ENCODE measurements at regions not wholly inside any gene's neighbourhood (a gene's known extent, or its start where the extent isn't known, plus 50 kb on each side); places are given as distances from the start of the nearest gene placed in this dataset.

DNA sequence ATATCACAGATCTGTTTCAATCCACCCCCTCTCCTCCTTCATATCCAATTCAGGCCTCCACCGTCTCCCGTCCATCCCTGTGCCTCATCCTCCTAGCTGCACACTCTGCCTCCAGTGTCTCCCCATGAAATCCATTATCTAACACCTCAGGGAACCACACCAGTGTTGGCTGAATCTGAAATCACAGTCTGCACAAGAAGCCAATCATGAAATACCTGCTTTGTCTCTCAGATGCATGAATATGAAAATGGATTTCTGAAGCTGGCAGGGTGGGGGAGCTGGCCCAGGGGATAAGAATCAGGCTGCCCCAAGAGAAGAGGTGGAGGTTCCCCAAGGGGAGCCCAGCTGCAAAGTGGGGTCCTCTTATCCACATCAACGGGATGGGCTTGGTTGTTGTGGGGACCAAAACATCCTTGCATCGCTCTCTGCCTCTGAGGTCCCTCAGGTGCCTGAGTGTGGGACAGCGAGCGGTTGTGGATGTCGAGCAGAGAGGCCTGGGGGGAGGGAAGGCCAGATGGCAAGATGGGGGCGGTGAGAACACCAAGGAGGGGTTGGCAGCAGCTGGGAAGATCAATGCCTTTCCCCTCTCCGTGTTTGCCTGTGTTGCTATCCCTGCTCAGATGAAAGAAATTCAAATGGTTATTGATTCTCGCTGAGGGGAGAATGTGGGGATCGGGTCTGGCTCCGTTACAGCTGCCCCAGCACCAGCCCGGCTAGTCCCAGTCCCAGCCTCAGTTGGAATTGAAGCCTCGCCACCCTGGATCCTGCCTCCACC, 237.3 kb upstream of the POU3F1 start:
- Histone ChIP-seq H2AFZ (ENCODE audit: low read depth, low read length, poor library complexity, severe bottlenecking) (no peak overlapping the region), H3K4me2 (ENCODE audit: low read length) (no peak overlapping the region), H3K9me3 (ENCODE audit: control insufficient read depth in 1 of 2, insufficient read depth in 1 of 2, low read depth in 1 of 2, low read length in 2 of 2) (0 out of 4 replicates have a peak, but pooled peaks cover 0 to 3% of the 10 kb centered on the region in 2 experiments), H3K9me2 (ENCODE audit: insufficient read depth) (no peaks in the 10 kb centered on the region; the same call in 1 of the 2 replicates), H3K36me3 (ENCODE audit: control insufficient read depth in 1 of 2, insufficient read depth in 2 of 2, low read length in 2 of 2) (no peaks in the 10 kb centered on the region), H3K4me1 (ENCODE audit: control insufficient read depth in 1 of 2, insufficient read depth in 2 of 2, low read length in 2 of 2) (no peaks in the 10 kb centered on the region), H3K79me2 (ENCODE audit: insufficient read depth, low read length) (no peaks in the 10 kb centered on the region), H3K9ac (ENCODE audit: low read length) (no peak overlapping the region), H4K20me1 (ENCODE audit: insufficient read depth) (no peaks in the 10 kb centered on the region), H3K27me3 (ENCODE audit: insufficient read depth, low read length) (peaks cover 28% of the 10 kb centered on the region), H3K27ac (ENCODE audit: low read depth, low read length) (no peak overlapping the region), H3K4me3 (replicated peaks in 1 of 2; ENCODE audit: low read depth in 1 of 2, low read length in 2 of 2) (no peak overlapping the region)
- intact Hi-C loops (cut with micrococcal nuclease), result no loop called here
- ChIA-PET CTCF (no interaction called here), POLR2A (no interaction called here), RAD21 (ENCODE audit: low non-redundant PET in 1 of 2, low total read pairs in 2 of 2, uncharacterized antibody in 2 of 2, unreplicated experiment in 2 of 2) (no interaction called here)
- DNase-seq (ENCODE audit: low read depth, low spot score), result no peak
- no peak for ATAC-seq
- TF ChIP-seq, protein P1, sequence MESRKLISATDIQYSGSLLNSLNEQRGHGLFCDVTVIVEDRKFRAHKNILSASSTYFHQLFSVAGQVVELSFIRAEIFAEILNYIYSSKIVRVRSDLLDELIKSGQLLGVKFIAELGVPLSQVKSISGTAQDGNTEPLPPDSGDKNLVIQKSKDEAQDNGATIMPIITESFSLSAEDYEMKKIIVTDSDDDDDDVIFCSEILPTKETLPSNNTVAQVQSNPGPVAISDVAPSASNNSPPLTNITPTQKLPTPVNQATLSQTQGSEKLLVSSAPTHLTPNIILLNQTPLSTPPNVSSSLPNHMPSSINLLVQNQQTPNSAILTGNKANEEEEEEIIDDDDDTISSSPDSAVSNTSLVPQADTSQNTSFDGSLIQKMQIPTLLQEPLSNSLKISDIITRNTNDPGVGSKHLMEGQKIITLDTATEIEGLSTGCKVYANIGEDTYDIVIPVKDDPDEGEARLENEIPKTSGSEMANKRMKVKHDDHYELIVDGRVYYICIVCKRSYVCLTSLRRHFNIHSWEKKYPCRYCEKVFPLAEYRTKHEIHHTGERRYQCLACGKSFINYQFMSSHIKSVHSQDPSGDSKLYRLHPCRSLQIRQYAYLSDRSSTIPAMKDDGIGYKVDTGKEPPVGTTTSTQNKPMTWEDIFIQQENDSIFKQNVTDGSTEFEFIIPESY (IDR thresholded peaks at IDR 0.05; ENCODE audit: extremely low read depth, insufficient replicate concordance, low read length), result no peak
- TF ChIP-seq, protein P2, sequence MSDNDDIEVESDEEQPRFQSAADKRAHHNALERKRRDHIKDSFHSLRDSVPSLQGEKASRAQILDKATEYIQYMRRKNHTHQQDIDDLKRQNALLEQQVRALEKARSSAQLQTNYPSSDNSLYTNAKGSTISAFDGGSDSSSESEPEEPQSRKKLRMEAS (IDR thresholded peaks at IDR 0.05), result no peak
- no peak for TF ChIP-seq ZNF274 (IDR thresholded peaks at IDR 0.05; ENCODE audit: low read depth, low read length)
- no TSS peak for BruUV-seq (replicated peaks)

DNA sequence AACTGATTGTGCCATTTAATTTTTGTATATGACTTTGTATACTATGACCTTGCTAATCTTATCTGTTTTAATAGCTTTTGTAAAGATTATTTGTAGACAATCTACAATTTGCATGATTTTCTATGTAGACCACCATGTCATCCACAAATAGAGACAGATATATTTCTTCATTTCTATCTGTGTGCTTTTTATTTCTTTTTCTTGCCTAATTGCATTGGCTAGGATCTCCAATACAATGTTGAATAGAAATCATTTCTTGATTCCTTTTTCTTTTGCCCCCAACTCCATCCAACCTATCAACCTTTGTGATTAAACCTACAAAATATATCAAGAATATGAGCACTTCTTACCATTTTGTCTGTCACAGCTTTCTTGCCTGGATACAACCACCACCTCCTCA, 232.6 kb upstream of the POU3F1 start:
- POLR2A ChIA-PET, result no interaction called here
- H3K27me3 ChIP-seq (ENCODE audit: insufficient read depth, low read length), result peaks cover 7% of the 10 kb centered on the region; the same call in 1 of the 2 replicates
- no peak overlapping the region for H3K4me3 ChIP-seq (replicated peaks in 1 of 2; ENCODE audit: low read depth in 1 of 2, low read length in 2 of 2)
- DNase-seq (ENCODE audit: low read depth, low spot score), result no peak
- ATAC-seq, result no peak
- H3K9me2 ChIP-seq (ENCODE audit: insufficient read depth), result no peaks in the 10 kb centered on the region; the same call in 1 of the 2 replicates
- H3K36me3 ChIP-seq (ENCODE audit: control insufficient read depth in 1 of 2, insufficient read depth in 2 of 2, low read length in 2 of 2), result no peaks in the 10 kb centered on the region
- no peak overlapping the region for H2AFZ ChIP-seq (ENCODE audit: low read depth, low read length, poor library complexity, severe bottlenecking)
- no TSS peak for BruUV-seq (replicated peaks)
- RAD21 ChIA-PET (ENCODE audit: low non-redundant PET in 1 of 2, low total read pairs in 2 of 2, uncharacterized antibody in 2 of 2, unreplicated experiment in 2 of 2), result no interaction called here
- no peak overlapping the region for H3K9ac ChIP-seq (ENCODE audit: low read length)
- no peaks in the 10 kb centered on the region for H4K20me1 ChIP-seq (ENCODE audit: insufficient read depth)
- intact Hi-C loops (cut with micrococcal nuclease), result no loop called here
- no peaks in the 10 kb centered on the region for H3K79me2 ChIP-seq (ENCODE audit: insufficient read depth, low read length)
- no peak overlapping the region for H3K4me2 ChIP-seq (ENCODE audit: low read length)
- H3K9me3 ChIP-seq (ENCODE audit: control insufficient read depth in 1 of 2, insufficient read depth in 1 of 2, low read depth in 1 of 2, low read length in 2 of 2), result 0 out of 4 replicates have a peak, but pooled peaks cover 0 to 7% of the 10 kb centered on the region in 2 experiments
- CTCF ChIA-PET, result no interaction called here
- no peak overlapping the region for H3K27ac ChIP-seq (ENCODE audit: low read depth, low read length)
- no peaks in the 10 kb centered on the region for H3K4me1 ChIP-seq (ENCODE audit: control insufficient read depth in 1 of 2, insufficient read depth in 2 of 2, low read length in 2 of 2)
- TF ChIP-seq EZH2 (IDR thresholded peaks at IDR 0.05) (no peak), FOSL1 (IDR thresholded peaks at IDR 0.05; ENCODE audit: low read depth) (no peak), POLR2A (IDR thresholded peaks at IDR 0.05; ENCODE audit: borderline replicate concordance, extremely low read depth, insufficient read depth, insufficient read length) (no peak), YY1 (IDR thresholded peaks at IDR 0.05; ENCODE audit: extremely low read depth, insufficient replicate concordance, low read depth, low read length) (no peak), SRF (IDR thresholded peaks at IDR 0.05; ENCODE audit: low read depth) (no peak), RAD21 (IDR thresholded peaks at IDR 0.05; ENCODE audit: low read depth) (no peak), SP1 (IDR thresholded peaks at IDR 0.05; ENCODE audit: low read depth) (no peak), JUND (IDR thresholded peaks at IDR 0.05) (no peak), SIN3A (IDR thresholded peaks at IDR 0.05; ENCODE audit: low read depth) (no peak), ELF1 (IDR thresholded peaks at IDR 0.05; ENCODE audit: borderline replicate concordance, low read depth) (no peak), TCF7L2 (IDR thresholded peaks at IDR 0.05; ENCODE audit: borderline replicate concordance, extremely low read depth, insufficient read depth, insufficient read length) (no peak), POLR2AphosphoS5 (IDR thresholded peaks at IDR 0.05; ENCODE audit: low read depth, low read length) (no peak)
- TF ChIP-seq, protein P3, sequence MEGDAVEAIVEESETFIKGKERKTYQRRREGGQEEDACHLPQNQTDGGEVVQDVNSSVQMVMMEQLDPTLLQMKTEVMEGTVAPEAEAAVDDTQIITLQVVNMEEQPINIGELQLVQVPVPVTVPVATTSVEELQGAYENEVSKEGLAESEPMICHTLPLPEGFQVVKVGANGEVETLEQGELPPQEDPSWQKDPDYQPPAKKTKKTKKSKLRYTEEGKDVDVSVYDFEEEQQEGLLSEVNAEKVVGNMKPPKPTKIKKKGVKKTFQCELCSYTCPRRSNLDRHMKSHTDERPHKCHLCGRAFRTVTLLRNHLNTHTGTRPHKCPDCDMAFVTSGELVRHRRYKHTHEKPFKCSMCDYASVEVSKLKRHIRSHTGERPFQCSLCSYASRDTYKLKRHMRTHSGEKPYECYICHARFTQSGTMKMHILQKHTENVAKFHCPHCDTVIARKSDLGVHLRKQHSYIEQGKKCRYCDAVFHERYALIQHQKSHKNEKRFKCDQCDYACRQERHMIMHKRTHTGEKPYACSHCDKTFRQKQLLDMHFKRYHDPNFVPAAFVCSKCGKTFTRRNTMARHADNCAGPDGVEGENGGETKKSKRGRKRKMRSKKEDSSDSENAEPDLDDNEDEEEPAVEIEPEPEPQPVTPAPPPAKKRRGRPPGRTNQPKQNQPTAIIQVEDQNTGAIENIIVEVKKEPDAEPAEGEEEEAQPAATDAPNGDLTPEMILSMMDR (IDR thresholded peaks at IDR 0.05 in 2 of 3, conservative IDR thresholded peaks at IDR 0.05 in 1 of 3; ENCODE audit: borderline replicate concordance in 1 of 3, insufficient read depth in 1 of 3, low read depth in 2 of 3, low read length in 2 of 3), result no peak
- TF ChIP-seq, protein P4, sequence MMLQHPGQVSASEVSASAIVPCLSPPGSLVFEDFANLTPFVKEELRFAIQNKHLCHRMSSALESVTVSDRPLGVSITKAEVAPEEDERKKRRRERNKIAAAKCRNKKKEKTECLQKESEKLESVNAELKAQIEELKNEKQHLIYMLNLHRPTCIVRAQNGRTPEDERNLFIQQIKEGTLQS (IDR thresholded peaks at IDR 0.05), result no peak
